ENCODE measurements at regions not wholly inside any gene's neighbourhood (a gene's known extent, or its start where the extent isn't known, plus 50 kb on each side); places are given as distances from the start of the nearest gene placed in this dataset.
"Not testable (repeated sequence)": the region's sequence is repeated elsewhere in the genome, so short reads cannot be mapped to it uniquely, and the experiment has no call there.

GRCh38 chr4:141352909-141353525, 132.3 kb downstream of the ZNF330 start:
- no peaks in the 10 kb centered on the region for H3K9me3 ChIP-seq
- TF ChIP-seq, protein P1, sequence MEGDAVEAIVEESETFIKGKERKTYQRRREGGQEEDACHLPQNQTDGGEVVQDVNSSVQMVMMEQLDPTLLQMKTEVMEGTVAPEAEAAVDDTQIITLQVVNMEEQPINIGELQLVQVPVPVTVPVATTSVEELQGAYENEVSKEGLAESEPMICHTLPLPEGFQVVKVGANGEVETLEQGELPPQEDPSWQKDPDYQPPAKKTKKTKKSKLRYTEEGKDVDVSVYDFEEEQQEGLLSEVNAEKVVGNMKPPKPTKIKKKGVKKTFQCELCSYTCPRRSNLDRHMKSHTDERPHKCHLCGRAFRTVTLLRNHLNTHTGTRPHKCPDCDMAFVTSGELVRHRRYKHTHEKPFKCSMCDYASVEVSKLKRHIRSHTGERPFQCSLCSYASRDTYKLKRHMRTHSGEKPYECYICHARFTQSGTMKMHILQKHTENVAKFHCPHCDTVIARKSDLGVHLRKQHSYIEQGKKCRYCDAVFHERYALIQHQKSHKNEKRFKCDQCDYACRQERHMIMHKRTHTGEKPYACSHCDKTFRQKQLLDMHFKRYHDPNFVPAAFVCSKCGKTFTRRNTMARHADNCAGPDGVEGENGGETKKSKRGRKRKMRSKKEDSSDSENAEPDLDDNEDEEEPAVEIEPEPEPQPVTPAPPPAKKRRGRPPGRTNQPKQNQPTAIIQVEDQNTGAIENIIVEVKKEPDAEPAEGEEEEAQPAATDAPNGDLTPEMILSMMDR (IDR thresholded peaks at IDR 0.05), result no peak

DNA sequence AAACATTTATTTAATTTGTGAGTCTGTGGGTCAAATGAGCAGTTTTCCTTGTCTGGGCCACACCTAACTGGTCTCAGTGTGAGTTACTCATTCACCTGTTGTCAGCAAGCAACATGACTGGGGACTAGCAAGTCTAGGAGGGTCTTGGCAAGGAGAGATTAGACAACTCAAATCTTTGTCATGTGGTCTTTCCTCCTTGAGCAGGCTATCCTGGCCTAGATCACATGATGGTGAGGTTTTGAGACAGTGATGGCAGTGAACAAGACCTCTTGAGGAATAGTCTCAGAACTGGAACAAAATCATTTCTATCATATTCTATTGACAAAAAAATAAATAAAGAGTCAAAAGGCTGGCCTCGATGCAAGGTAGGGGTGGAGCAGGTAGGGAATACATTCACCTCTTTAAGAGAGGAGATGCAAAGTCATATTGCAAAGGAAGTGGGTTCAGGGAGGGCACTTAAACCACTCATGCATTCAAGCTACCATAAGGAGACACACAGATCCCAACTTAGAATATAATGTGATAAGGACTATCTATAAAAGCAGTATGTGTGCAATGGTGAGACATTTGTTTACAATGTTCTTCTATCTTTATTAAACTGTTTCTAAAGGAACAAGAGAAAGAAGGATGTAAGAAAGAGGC, 135.7 kb downstream of the ZNF330 start:
- Histone ChIP-seq H3K4me3 (no peak overlapping the region), H3K27me3 (no peaks in the 10 kb centered on the region), H3K9me3 (peaks cover 3% of the 10 kb centered on the region), H3K36me3 (no peaks in the 10 kb centered on the region), H3K4me1 (peaks cover 6% of the 10 kb centered on the region), H3K27ac (no peak overlapping the region)
- ATAC-seq, result no peak
- intact Hi-C loops (cut with DNase I), result no loop called here
- no peak for DNase-seq
- TF ChIP-seq, protein P1 (IDR thresholded peaks at IDR 0.05), result no peak

More at GRCh38 chr4:141352909-141353525, 132.3 kb downstream of the ZNF330 start:
- H3K27ac ChIP-seq, result peak overlapping the region; percentile 59
- H3K4me1 ChIP-seq, result peaks cover 6% of the 10 kb centered on the region
- H3K4me3 ChIP-seq, result no peak overlapping the region
- no peaks in the 10 kb centered on the region for H3K36me3 ChIP-seq
- intact Hi-C loops (cut with DNase I), result no loop called here
- no peaks in the 10 kb centered on the region for H3K27me3 ChIP-seq
- ATAC-seq (peak; percentile 75), DNase-seq (no peak)

DNA sequence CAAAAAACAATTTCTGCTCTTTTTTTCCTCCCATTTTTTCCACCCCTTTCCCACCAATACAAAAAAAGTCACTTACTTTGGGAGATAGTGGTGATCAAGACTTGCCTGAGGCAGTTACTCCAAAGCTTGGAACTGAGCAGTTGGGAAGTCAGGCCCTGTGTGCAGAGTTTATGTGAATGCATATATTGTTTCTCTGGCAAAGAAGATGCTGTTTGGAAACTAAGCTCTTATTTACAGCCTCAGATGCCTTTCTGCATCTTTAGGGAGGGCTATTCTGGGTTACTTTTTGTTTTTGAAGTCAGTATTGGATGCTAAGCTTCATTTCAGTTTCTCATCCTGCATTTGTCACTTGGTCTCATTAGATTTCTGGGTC, 136.3 kb downstream of the ZNF330 start:
- no peak for ATAC-seq
- H3K9me3 ChIP-seq, result peaks cover 3% of the 10 kb centered on the region
- DNase-seq, result no peak
- peaks cover 6% of the 10 kb centered on the region for H3K4me1 ChIP-seq
- no peak overlapping the region for H3K4me3 ChIP-seq
- no peak overlapping the region for H3K27ac ChIP-seq
- H3K27me3 ChIP-seq, result no peaks in the 10 kb centered on the region
- TF ChIP-seq, protein P1 (IDR thresholded peaks at IDR 0.05), result no peak
- H3K36me3 ChIP-seq, result no peaks in the 10 kb centered on the region
- intact Hi-C loops (cut with DNase I), result no loop called here

DNA sequence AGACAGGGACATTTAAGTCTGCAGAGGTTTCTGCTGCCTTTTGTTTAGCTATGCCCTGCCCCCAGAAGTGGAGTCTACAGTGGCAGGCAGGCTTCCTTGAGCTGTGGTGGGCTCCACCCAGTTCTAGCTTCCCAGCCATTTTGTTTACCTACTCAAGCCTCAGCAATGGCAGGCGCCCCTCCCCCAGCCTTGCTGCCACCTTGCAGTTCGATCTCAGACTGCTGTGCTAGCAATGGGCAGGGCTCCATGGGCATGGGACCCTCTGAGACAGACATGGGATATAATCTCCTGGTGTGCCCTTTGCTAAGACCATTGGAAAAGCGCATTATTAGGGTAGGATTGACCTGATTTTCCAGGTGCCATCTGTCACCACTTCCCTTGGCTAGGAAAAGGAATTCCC, 147.5 kb downstream of the ZNF330 start:
- ATAC-seq; H3K4me1 ChIP-seq; H3K9me3 ChIP-seq; H3K27me3 ChIP-seq; H3K27ac ChIP-seq; H3K4me3 ChIP-seq; DNase-seq; H3K36me3 ChIP-seq; intact Hi-C loops (cut with DNase I): not testable (repeated sequence)

DNA sequence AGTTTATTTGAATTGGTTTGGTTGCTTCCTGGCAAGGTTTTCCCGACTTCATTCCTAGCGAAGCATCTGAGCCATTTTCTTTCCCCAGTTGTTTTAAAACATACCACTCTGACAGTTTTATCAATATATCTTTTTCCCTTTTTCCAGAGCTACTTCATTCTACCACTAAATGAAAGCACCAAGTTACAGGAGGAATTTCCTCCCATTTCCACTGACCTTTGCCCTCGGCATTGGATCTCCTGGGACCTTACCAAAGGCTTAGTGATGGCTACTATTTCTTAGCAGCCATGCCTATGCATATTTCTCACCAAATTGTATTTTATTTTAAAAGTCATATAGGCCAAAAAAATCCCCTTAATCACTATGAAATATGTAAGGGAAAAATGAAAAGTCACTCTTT, 150.5 kb downstream of the ZNF330 start:
- Histone ChIP-seq H3K36me3 (no peaks in the 10 kb centered on the region), H3K4me1 (no peaks in the 10 kb centered on the region), H3K27me3 (no peaks in the 10 kb centered on the region), H3K9me3 (no peaks in the 10 kb centered on the region), H3K27ac (no peak overlapping the region), H3K4me3 (no peak overlapping the region)
- no peak for ATAC-seq
- intact Hi-C loops (cut with DNase I), result no loop called here
- TF ChIP-seq, protein P1 (IDR thresholded peaks at IDR 0.05), result no peak
- DNase-seq, result no peak

- H3K27ac ChIP-seq, result no peak overlapping the region
- intact Hi-C loops (cut with DNase I), result no loop called here
- H3K27me3 ChIP-seq, result no peaks in the 10 kb centered on the region
- TF ChIP-seq, protein P1 (IDR thresholded peaks at IDR 0.05), result peak; percentile 7
- H3K36me3 ChIP-seq, result no peaks in the 10 kb centered on the region
- no peaks in the 10 kb centered on the region for H3K4me1 ChIP-seq
- DNase-seq, result no peak
- no peaks in the 10 kb centered on the region for H3K9me3 ChIP-seq
- no peak overlapping the region for H3K4me3 ChIP-seq
- ATAC-seq, result peak; percentile 87
Observed at GRCh38 chr4:141375855-141376254, 155.2 kb downstream of the ZNF330 start.

Data from upper lobe of right lung (tissue), 1 donor.